CD1c-positive myeloid dendritic cell (primary cell): ENCODE measurements at regions not wholly inside any gene's neighbourhood (a gene's known extent, or its start where the extent isn't known, plus 50 kb on each side); places are given as distances from the start of the nearest gene placed in this dataset.
"Not testable (repeated sequence)": the region's sequence is repeated elsewhere in the genome, so short reads cannot be mapped to it uniquely, and the experiment has no call there.

Experiments used
- DNase-seq: peaks from one replicate; pipeline ENCODE4 v3.0.0-alpha.2; 2016; ENCODE audit errors: extremely low spot score

GRCh38 chr1:120664376-120665249 is 59.1 kb upstream of the NBPF26 start:
- DNase-seq, result not testable (repeated sequence)

GRCh38 chr1:120665250-120665577 is 58.5 kb upstream of the NBPF26 start:
- not testable (repeated sequence) for DNase-seq

- not testable (repeated sequence) for DNase-seq
Observed at GRCh38 chr1:120668187-120668586, 55.6 kb upstream of the NBPF26 start.
